Subcutaneous abdominal adipose tissue (tissue), 5 donors: ENCODE measurements at regions not wholly inside any gene's neighbourhood (a gene's known extent, or its start where the extent isn't known, plus 50 kb on each side); places are given as distances from the start of the nearest gene placed in this dataset.

ENCODE experiments used
- H3K27ac ChIP-seq: one replicate; pipeline ENCODE4 v1.7.0; 2013; ENCODE audit warnings: low read depth, mild to moderate bottlenecking, inconsistent platforms, low read length, moderate library complexity
- H3K27me3 ChIP-seq, 5 donors: one replicate each; pipeline ENCODE4 v1.7.0; 2013; ENCODE audit warnings: low read length in 5 of 5, inconsistent platforms in 1 of 5; ENCODE audit not compliant: control insufficient read depth in 5 of 5, insufficient read depth in 4 of 5
- H3K36me3 ChIP-seq, 5 donors: one replicate each; pipeline ENCODE4 v1.7.0; 2013; ENCODE audit warnings: low read length in 5 of 5; ENCODE audit not compliant: control insufficient read depth in 5 of 5, insufficient read depth in 5 of 5
- H3K4me1 ChIP-seq, 5 donors: one replicate each; pipeline ENCODE4 v1.7.0; 2013; ENCODE audit warnings: low read length in 5 of 5, mild to moderate bottlenecking in 3 of 5, moderate library complexity in 1 of 5; ENCODE audit not compliant: control insufficient read depth in 5 of 5, insufficient read depth in 5 of 5
- H3K4me3 ChIP-seq, 5 donors: one replicate each; pipeline ENCODE4 v1.7.0; 2013; ENCODE audit warnings: low read length in 5 of 5, low read depth in 1 of 5
- H3K9ac ChIP-seq, 5 donors: one replicate each; pipeline ENCODE4 v1.7.0; 2013; ENCODE audit warnings: low read length in 5 of 5, mild to moderate bottlenecking in 4 of 5, moderate library complexity in 3 of 5
- H3K9me3 ChIP-seq, 5 donors: one replicate each; pipeline ENCODE4 v1.7.0; 2013; ENCODE audit warnings: low read length in 5 of 5; ENCODE audit not compliant: control insufficient read depth in 5 of 5
- donor health status: healthy.
- donor health status: healthy.
- donor health status: healthy.
- donor health status: healthy.
- donor health status: healthy.

DNA sequence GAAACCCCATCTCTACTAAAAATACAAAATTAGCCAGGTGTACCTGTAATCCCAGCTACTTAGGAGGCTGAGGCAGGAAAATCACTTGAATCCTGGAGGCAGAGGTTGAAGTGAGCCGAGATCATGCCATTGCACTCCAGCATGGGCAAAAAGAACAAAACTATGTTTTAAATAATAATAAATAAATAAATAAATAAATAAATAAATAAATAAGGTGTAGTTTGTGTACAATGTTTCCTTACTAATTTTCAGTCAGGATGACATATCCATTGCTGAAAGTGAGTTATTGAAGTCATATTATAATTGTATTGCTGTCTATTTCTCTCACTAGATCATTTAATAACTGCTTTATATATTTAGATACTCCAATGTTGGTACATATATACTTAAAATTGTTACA is 581.5 kb upstream of the DAB2 start:
- Histone ChIP-seq H3K9ac (no peak overlapping the region), H3K4me3 (no peak overlapping the region), H3K27ac (no peak overlapping the region), H3K27me3 (no peaks in the 10 kb centered on the region), H3K9me3 (peaks cover 0 to 3% (median 0%) of the 10 kb centered on the region in 5 donors), H3K4me1 (no peaks in the 10 kb centered on the region), H3K36me3 (no peaks in the 10 kb centered on the region)

DNA sequence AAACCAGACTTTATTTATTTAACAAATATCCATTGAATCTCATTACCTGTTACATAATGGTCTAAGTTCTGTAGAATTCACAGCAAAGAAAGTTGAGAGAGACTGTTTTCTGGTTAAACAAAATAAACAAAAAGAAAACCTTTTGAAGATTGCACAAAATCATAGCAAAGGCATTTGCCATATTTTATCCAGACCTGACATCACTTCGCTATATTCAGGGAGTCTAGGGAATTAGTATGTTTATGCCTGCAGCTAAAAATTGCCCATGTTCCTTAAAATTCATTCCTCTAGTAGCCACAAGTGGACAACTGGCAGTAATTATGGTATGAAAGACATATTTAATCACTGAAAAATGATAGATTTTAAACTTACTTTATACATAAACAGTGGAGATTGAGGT is 577.0 kb upstream of the DAB2 start:
- H3K36me3 ChIP-seq = no peaks in the 10 kb centered on the region
- no peaks in the 10 kb centered on the region for H3K4me1 ChIP-seq
- no peaks in the 10 kb centered on the region for H3K27me3 ChIP-seq
- H3K4me3 ChIP-seq = no peak overlapping the region
- no peak overlapping the region for H3K9ac ChIP-seq
- no peak overlapping the region for H3K27ac ChIP-seq
- H3K9me3 ChIP-seq = peaks cover 0 to 3% (median 0%) of the 10 kb centered on the region in 5 donors

DNA sequence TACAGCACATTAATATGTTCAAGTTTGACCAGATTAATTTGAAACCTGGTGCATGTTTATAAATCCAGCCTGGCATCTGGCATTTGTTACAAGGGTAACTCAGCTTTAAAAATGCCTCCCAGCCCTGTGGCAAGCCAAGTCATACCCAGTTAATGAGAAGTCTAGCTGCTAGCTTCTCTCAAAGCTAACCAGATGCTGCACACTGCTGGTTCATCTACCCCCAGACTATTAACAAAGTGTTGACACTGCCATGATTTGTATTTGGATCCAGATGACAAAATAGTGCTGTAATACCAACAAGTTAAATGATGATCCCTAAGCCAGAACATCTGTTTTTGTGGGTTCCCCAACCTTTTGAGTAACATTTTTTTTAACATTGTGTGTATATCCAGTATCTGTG is 573.7 kb upstream of the DAB2 start:
- Histone ChIP-seq H3K4me1 (no peaks in the 10 kb centered on the region), H3K27ac (no peak overlapping the region), H3K9me3 (peaks cover 0 to 3% (median 0%) of the 10 kb centered on the region in 5 donors), H3K36me3 (no peaks in the 10 kb centered on the region), H3K9ac (no peak overlapping the region), H3K4me3 (no peak overlapping the region), H3K27me3 (no peaks in the 10 kb centered on the region)

DNA sequence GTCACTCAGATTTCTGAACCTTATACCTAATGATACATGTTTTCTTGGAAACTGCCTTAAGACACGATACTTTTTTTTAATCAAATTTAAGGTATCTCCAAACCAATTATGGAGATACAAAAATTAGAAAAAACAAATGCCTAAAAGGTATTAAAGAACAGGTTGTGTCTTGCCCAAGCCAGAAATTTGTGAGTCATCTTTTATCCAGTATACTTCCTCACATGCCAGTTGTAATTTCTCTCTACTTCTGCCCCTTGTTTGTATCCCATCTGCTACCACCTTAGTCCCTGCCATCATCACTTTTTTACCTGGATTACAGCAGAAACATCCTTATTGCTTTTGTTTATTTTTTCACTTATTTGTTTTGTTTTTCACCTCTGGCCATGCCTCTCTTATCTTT is 571.2 kb upstream of the DAB2 start:
- Histone ChIP-seq H3K27me3 (no peaks in the 10 kb centered on the region), H3K27ac (no peak overlapping the region), H3K9me3 (no peaks in the 10 kb centered on the region), H3K9ac (no peak overlapping the region), H3K36me3 (no peaks in the 10 kb centered on the region), H3K4me1 (no peaks in the 10 kb centered on the region), H3K4me3 (no peak overlapping the region)

DNA sequence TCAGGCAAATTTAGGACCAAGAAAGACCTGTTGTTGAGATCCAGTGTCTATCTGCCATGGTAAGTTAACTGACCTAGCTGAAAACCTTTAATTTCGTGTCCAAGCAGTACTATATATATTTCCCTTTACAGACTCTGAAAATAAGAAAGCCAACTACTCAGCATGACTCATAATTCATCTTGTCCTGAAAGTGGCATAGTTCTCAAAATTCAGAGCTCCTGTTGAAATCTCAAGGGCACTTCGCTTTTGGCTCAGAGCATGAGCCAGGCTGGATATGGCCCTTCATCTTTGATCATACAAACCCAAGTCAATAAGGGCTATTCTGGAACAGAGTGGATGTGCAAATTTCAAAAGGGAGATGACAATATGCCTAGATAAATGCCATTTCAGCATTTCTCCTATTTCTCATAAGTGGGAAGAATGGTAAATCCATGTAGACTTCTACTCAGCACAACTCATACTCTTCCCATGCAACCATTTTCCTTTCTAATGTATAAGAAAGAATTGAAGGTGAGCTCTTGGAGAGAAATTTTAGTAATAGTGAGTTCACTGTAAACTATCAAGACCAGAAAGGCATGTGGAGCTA is 567.9 kb upstream of the DAB2 start:
- H3K9me3 ChIP-seq = no peaks in the 10 kb centered on the region
- H3K27me3 ChIP-seq = no peaks in the 10 kb centered on the region
- H3K36me3 ChIP-seq = no peaks in the 10 kb centered on the region
- no peak overlapping the region for H3K4me3 ChIP-seq
- H3K27ac ChIP-seq = no peak overlapping the region
- H3K4me1 ChIP-seq = no peaks in the 10 kb centered on the region
- H3K9ac ChIP-seq = no peak overlapping the region

DNA sequence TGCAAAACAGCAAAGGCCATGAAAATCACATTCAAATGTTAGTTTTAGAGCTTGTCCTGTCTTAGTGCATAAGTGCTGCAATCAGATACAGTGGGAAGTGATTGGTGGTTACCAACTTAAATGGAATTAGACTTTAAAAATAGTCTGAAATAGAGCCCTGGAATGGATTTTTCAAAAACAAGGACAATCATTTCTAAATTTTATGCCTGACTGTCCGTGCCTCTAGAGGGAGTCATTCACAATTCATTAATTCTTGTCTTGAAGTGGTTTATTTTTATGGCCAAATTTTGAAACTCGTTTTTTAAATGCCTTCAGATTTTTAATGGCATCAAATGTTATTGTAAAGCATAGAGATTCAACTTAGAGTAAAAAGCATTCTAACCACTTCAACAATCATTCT is 561.8 kb upstream of the DAB2 start:
- no peak overlapping the region for H3K4me3 ChIP-seq
- no peaks in the 10 kb centered on the region for H3K27me3 ChIP-seq
- peaks cover 0 to 3% (median 0%) of the 10 kb centered on the region in 5 donors for H3K4me1 ChIP-seq
- no peak overlapping the region for H3K9ac ChIP-seq
- no peaks in the 10 kb centered on the region for H3K36me3 ChIP-seq
- no peak overlapping the region for H3K27ac ChIP-seq
- no peaks in the 10 kb centered on the region for H3K9me3 ChIP-seq

DNA sequence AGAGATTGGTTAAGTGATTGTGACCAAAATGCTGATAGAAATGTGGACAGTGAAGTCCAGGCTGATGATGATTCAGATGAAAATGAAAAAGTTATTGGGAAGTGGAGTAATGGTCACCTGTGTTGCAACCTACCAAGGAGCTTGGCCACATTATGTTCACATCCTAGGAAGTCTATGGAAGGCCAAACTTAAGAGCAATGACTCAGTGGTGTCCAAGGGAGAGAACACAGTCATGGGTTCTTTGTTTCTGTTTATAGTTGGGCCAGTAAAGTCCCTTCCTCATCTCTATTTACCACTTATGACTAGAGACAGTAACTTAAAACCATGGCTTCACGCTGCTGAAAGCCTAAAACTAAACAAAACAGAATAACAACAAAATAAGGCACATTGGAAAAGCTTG is 555.3 kb upstream of the DAB2 start:
- Histone ChIP-seq H3K9ac (no peak overlapping the region), H3K27ac (no peak overlapping the region), H3K9me3 (no peaks in the 10 kb centered on the region), H3K36me3 (no peaks in the 10 kb centered on the region), H3K4me1 (no peaks in the 10 kb centered on the region), H3K4me3 (no peak overlapping the region), H3K27me3 (no peaks in the 10 kb centered on the region)

DNA sequence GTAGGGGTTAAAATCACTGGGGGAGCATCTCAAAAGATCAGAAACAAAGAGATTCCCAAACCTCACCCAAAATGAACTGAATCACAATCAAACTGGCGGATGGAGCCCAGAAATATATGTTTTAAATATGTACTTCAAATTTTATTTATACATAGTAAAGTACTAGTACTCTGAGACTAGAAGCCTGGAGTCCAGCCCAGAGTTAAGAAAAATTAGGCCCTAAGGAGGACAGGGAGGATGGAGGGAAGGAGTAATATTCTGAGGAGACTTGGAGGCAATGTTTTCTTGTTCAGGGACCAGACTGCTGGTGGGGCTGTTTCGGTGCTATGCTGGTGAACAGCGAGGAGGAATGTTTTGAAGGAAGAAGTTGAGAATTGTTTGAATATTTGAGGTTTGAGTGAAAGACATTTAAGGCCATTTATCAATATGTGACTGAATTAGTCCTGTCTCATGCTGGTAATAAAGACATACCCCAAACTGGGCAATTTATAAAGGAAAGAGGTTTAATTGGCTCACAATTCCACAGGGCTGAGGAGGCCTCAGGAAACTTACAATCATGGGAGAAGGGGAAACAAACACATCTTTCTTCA is 552.4 kb upstream of the DAB2 start:
- Histone ChIP-seq H3K27ac (no peak overlapping the region), H3K4me3 (no peak overlapping the region), H3K9me3 (no peaks in the 10 kb centered on the region), H3K36me3 (no peaks in the 10 kb centered on the region), H3K4me1 (no peaks in the 10 kb centered on the region), H3K9ac (no peak overlapping the region), H3K27me3 (no peaks in the 10 kb centered on the region)

DNA sequence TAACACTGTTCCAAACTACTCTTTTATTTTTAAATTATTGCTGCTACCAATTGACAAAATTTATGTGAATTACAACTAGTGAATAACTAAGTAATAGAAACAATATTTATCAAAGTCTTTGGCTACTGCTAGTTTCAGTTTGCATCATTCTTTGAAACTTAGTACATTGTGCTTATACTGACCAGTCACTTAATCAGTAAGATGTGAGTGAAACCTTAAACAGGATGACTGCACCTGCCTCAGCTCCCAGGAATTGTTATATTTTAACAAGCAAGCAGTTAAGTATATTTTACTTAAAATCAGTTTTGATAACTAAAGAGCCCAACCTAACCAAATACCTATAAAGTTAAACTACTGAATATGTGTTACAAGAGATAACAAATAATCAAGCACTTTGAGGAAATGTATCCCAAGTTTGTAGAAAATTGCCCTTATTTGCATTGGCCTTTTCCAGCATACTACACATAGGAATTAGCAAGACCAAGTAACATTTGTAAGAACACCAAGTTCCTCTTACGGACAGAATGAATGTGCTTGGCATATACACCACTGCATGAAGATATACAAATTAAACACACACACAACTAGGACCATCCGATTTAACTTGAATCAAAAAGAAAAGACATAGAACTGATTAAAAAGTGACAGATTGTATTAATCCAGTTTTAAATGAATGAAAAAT is 545.5 kb upstream of the DAB2 start:
- Histone ChIP-seq H3K4me1 (peaks cover 0 to 11% (median 4%) of the 10 kb centered on the region in 5 donors), H3K9ac (no peak overlapping the region), H3K27ac (no peak overlapping the region), H3K4me3 (no peak overlapping the region), H3K9me3 (no peaks in the 10 kb centered on the region), H3K36me3 (no peaks in the 10 kb centered on the region), H3K27me3 (no peaks in the 10 kb centered on the region)

DNA sequence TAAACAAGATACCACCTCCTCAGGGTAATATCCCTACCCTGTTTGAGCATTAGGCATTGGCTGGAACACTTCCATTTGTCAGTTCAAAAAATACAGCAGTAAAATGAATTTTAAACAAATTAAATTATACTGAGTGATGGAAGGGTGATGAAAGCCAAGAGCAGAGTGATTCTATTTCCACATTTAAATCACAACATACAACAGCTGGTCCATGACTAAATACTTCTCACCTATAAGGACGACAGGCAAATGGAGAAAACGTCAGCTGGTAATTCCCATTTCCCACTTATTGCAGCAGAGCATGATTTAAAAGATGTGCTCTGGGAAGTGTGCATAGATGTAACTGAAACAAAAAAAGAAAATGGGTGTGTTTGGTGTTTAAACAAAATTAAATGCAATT is 543.6 kb upstream of the DAB2 start:
- Histone ChIP-seq H3K9ac (no peak overlapping the region), H3K4me1 (peaks cover 0 to 15% (median 4%) of the 10 kb centered on the region in 5 donors), H3K4me3 (no peak overlapping the region), H3K27me3 (no peaks in the 10 kb centered on the region), H3K36me3 (no peaks in the 10 kb centered on the region), H3K9me3 (no peaks in the 10 kb centered on the region), H3K27ac (no peak overlapping the region)
